ENCODE measurements at regions not wholly inside any gene's neighbourhood (a gene's known extent, or its start where the extent isn't known, plus 50 kb on each side); places are given as distances from the start of the nearest gene placed in this dataset.
A peak's percentile ranks its signal among the peaks of the same experiment; 100 is the strongest.

DNA sequence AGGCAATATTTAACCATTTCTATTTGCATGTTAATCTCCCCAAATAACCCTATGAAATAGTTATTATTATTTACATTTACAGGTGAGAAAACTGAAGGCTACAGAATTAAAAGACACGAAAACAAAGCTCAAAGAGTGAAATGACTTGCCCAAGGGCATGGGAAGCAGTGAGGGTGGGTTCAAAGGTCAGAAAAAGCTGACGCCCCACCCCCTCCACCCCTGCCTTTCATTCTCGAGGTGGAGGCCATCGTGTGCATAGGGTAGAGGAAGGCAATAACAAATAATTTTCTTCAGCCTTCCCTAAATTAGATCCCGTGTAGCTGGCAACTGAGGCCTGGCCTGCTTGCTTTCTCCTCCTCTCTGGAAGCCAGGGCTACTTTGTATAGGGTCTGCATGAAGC lies 56.1 kb upstream of the RBFOX2 start:
- DNase-seq (ENCODE audit: low spot score) = peak; percentile 7
- ChIA-PET CTCF (ENCODE audit: low intra/inter-chr PET ratio, low total read pairs) (no interaction called here), POLR2A (no interaction called here)
- WGBS (ENCODE audit: low lambda C conversion rate) = 11% methylated on average over 5 of the region's 5 CpGs
- no peaks in the 10 kb centered on the region for H3K36me3 ChIP-seq (replicated peaks in 1 of 2; ENCODE audit: control insufficient read depth in 1 of 2, insufficient read depth in 2 of 2, low read length in 2 of 2)
- no peak overlapping the region for H3K27ac ChIP-seq (ENCODE audit: extremely low read length, insufficient read depth, low read length)
- ATAC-seq = no peak
- no peak for FAIRE-seq
- no peaks in the 10 kb centered on the region for H3K27me3 ChIP-seq (ENCODE audit: control insufficient read depth in 1 of 2, insufficient read depth in 2 of 2, low read length in 2 of 2)
- no peak overlapping the region for H3K9ac ChIP-seq (ENCODE audit: insufficient read depth, low read depth, low read length)
- peaks cover 25% of the 10 kb centered on the region for H3K4me1 ChIP-seq (ENCODE audit: insufficient read depth, low read length)
- in situ Hi-C loops (cut with HindIII; ENCODE audit: extremely low pct_ligation_motif_present, low pct_unique_long_range_greater_than_20kb) = no loop called here
- no peaks in the 10 kb centered on the region for H3K79me2 ChIP-seq (ENCODE audit: insufficient read depth, low read length)
- H2AFZ ChIP-seq (ENCODE audit: low read length) = no peak overlapping the region
- H3K9me3 ChIP-seq (ENCODE audit: low read length) = no peaks in the 10 kb centered on the region
- intact Hi-C loops (cut with micrococcal nuclease; ENCODE audit: unreplicated experiment) = no loop called here
- no peaks in the 10 kb centered on the region for H4K20me1 ChIP-seq (ENCODE audit: insufficient read depth, low read length)
- peak overlapping the region; percentile 61 for H3K4me2 ChIP-seq (ENCODE audit: low read depth, low read length)
- no TSS peak for BruUV-seq (replicated peaks)
- peak overlapping the region in 1 of 3 experiments; percentile 29; a peak in 2 of 6 replicates for H3K4me3 ChIP-seq (replicated peaks in 1 of 3; ENCODE audit: insufficient read depth in 1 of 3, low read depth in 2 of 3, low read length in 3 of 3)
- TF ChIP-seq ZMYM3 (CRISPR knock-in tag; IDR thresholded peaks at IDR 0.05) (0 out of 2 replicates have a peak, but pooled peaks have one; percentile 18), ZNF614 (CRISPR knock-in tag; IDR thresholded peaks at IDR 0.05; ENCODE audit: borderline replicate concordance) (no peak), ZNF260 (CRISPR knock-in tag; IDR thresholded peaks at IDR 0.05; ENCODE audit: borderline replicate concordance, low read depth) (no peak), SP4 (CRISPR knock-in tag; IDR thresholded peaks at IDR 0.05) (no peak), TCF7 (IDR thresholded peaks at IDR 0.05; ENCODE audit: low read depth) (no peak), POLR2AphosphoS5 (IDR thresholded peaks at IDR 0.05; ENCODE audit: low read depth, low read length) (no peak), ZNF772 (CRISPR knock-in tag; IDR thresholded peaks at IDR 0.05) (no peak), RARG (CRISPR knock-in tag; IDR thresholded peaks at IDR 0.05; ENCODE audit: low read depth) (no peak), ZNF703 (CRISPR knock-in tag; IDR thresholded peaks at IDR 0.05; ENCODE audit: borderline replicate concordance) (no peak), ZSCAN25 (CRISPR knock-in tag; IDR thresholded peaks at IDR 0.05) (peak; percentile 82; the same call in 1 of the 2 replicates), ZNF253 (CRISPR knock-in tag; IDR thresholded peaks at IDR 0.05; ENCODE audit: borderline replicate concordance) (no peak), SIN3A (IDR thresholded peaks at IDR 0.05; ENCODE audit: borderline replicate concordance, low read depth, low read length) (no peak), HNF4G (IDR thresholded peaks at IDR 0.05; ENCODE audit: borderline replicate concordance, low read depth, low read length) (peak; percentile 52; the same call in 1 of the 2 replicates), HNF4G (CRISPR knock-in tag; IDR thresholded peaks at IDR 0.05; ENCODE audit: borderline replicate concordance, low read depth) (no peak), XBP1 (CRISPR knock-in tag; IDR thresholded peaks at IDR 0.05) (no peak), HNF4A (CRISPR knock-in tag; IDR thresholded peaks at IDR 0.05) (peak; percentile 52), TGIF2 (CRISPR knock-in tag; IDR thresholded peaks at IDR 0.05) (no peak), AHR (CRISPR knock-in tag; IDR thresholded peaks at IDR 0.05) (no peak), SNAI1 (CRISPR knock-in tag; IDR thresholded peaks at IDR 0.05; ENCODE audit: borderline replicate concordance) (no peak), MED13 (CRISPR knock-in tag; IDR thresholded peaks at IDR 0.05) (no peak), HNRNPLL (IDR thresholded peaks at IDR 0.05; ENCODE audit: low read depth, low read length, poor library complexity, severe bottlenecking) (no peak), HIVEP1 (CRISPR knock-in tag; IDR thresholded peaks at IDR 0.05) (no peak)
- TF ChIP-seq, protein P1, sequence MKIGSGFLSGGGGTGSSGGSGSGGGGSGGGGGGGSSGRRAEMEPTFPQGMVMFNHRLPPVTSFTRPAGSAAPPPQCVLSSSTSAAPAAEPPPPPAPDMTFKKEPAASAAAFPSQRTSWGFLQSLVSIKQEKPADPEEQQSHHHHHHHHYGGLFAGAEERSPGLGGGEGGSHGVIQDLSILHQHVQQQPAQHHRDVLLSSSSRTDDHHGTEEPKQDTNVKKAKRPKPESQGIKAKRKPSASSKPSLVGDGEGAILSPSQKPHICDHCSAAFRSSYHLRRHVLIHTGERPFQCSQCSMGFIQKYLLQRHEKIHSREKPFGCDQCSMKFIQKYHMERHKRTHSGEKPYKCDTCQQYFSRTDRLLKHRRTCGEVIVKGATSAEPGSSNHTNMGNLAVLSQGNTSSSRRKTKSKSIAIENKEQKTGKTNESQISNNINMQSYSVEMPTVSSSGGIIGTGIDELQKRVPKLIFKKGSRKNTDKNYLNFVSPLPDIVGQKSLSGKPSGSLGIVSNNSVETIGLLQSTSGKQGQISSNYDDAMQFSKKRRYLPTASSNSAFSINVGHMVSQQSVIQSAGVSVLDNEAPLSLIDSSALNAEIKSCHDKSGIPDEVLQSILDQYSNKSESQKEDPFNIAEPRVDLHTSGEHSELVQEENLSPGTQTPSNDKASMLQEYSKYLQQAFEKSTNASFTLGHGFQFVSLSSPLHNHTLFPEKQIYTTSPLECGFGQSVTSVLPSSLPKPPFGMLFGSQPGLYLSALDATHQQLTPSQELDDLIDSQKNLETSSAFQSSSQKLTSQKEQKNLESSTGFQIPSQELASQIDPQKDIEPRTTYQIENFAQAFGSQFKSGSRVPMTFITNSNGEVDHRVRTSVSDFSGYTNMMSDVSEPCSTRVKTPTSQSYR (CRISPR knock-in tag; IDR thresholded peaks at IDR 0.05; ENCODE audit: borderline replicate concordance) = peak; percentile 65; the same call in 1 of the 2 replicates
- TF ChIP-seq, protein P2, sequence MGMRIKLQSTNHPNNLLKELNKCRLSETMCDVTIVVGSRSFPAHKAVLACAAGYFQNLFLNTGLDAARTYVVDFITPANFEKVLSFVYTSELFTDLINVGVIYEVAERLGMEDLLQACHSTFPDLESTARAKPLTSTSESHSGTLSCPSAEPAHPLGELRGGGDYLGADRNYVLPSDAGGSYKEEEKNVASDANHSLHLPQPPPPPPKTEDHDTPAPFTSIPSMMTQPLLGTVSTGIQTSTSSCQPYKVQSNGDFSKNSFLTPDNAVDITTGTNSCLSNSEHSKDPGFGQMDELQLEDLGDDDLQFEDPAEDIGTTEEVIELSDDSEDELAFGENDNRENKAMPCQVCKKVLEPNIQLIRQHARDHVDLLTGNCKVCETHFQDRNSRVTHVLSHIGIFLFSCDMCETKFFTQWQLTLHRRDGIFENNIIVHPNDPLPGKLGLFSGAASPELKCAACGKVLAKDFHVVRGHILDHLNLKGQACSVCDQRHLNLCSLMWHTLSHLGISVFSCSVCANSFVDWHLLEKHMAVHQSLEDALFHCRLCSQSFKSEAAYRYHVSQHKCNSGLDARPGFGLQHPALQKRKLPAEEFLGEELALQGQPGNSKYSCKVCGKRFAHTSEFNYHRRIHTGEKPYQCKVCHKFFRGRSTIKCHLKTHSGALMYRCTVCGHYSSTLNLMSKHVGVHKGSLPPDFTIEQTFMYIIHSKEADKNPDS (CRISPR knock-in tag; IDR thresholded peaks at IDR 0.05) = no peak

Data from HepG2 (cell line).